GM23248 (cell line): ENCODE measurements at regions not wholly inside any gene's neighbourhood (a gene's known extent, or its start where the extent isn't known, plus 50 kb on each side); places are given as distances from the start of the nearest gene placed in this dataset.

Experiments used
- DNase-seq: peaks from one replicate; pipeline ENCODE4 v3.0.0-alpha.2; 2015
- H2AFZ ChIP-seq: fragments of 200-600 bp; sonication (generic); 2 replicates; pipeline ENCODE4 v1.6.1; 2016; ENCODE audit warnings: antibody characterized with exemption
- H3F3A ChIP-seq: fragments of 200-600 bp; sonication (generic); 2 replicates; pipeline ENCODE4 v1.6.1; 2016; ENCODE audit warnings: mild to moderate bottlenecking, antibody characterized with exemption, mixed run types; ENCODE audit not compliant: insufficient read depth
- H3K27ac ChIP-seq: fragments of 200-600 bp; sonication (generic); 2 replicates; pipeline ENCODE4 v1.5.1; 2016; ENCODE audit warnings: mild to moderate bottlenecking
- H3K27me3 ChIP-seq: fragments of 200-600 bp; sonication (generic); replicated peaks from 2 replicates; pipeline ENCODE4 v1.6.1; 2016; ENCODE audit warnings: mild to moderate bottlenecking; ENCODE audit not compliant: insufficient read depth
- H3K36me3 ChIP-seq: fragments of 200-600 bp; sonication (generic); 2 replicates; pipeline ENCODE4 v1.6.1; 2016; ENCODE audit warnings: low read depth, mild to moderate bottlenecking
- H3K4me1 ChIP-seq: fragments of 200-600 bp; sonication (generic); 2 replicates; pipeline ENCODE4 v1.6.1; 2016; ENCODE audit warnings: mild to moderate bottlenecking; ENCODE audit not compliant: insufficient read depth
- H3K4me2 ChIP-seq: fragments of 200-600 bp; sonication (generic); one replicate; pipeline ENCODE4 v1.6.1; 2016; ENCODE audit warnings: mild to moderate bottlenecking; ENCODE audit not compliant: unreplicated experiment
- H3K4me3 ChIP-seq: fragments of 200-600 bp; sonication (generic); 2 replicates; pipeline ENCODE4 v1.5.1; 2016; ENCODE audit warnings: mild to moderate bottlenecking
- H3K79me2 ChIP-seq: fragments of 200-600 bp; sonication (generic); 2 replicates; pipeline ENCODE4 v1.6.1; 2016; ENCODE audit warnings: mild to moderate bottlenecking; ENCODE audit not compliant: insufficient read depth
- H3K9ac ChIP-seq: fragments of 200-600 bp; sonication (generic); 2 replicates; pipeline ENCODE4 v1.6.1; 2016; ENCODE audit warnings: mild to moderate bottlenecking
- H3K9me2 ChIP-seq: fragments of 200-600 bp; sonication (generic); 2 replicates; pipeline ENCODE4 v1.6.1; 2016; ENCODE audit warnings: mixed run types, mild to moderate bottlenecking, moderate library complexity; ENCODE audit not compliant: insufficient read depth
- H3K9me3 ChIP-seq: fragments of 200-600 bp; sonication (generic); one replicate; pipeline ENCODE4 v1.6.1; 2017; ENCODE audit warnings: low read depth
- H4K20me1 ChIP-seq: fragments of 200-600 bp; sonication (generic); 2 replicates; pipeline ENCODE4 v1.6.0; 2016; ENCODE audit not compliant: insufficient read depth
- EZH2 ChIP-seq: fragments of 200-600 bp; sonication (generic); IDR thresholded peaks from 2 replicates; pipeline ENCODE4 v1.6.1; 2018; ENCODE audit warnings: antibody characterized with exemption, mild to moderate bottlenecking; ENCODE audit not compliant: insufficient read depth, poor library complexity, severe bottlenecking
- EZH2phosphoT487 ChIP-seq: fragments of 200-600 bp; sonication (generic); IDR thresholded peaks from 2 replicates; pipeline ENCODE4 v1.6.1; 2018; ENCODE audit warnings: antibody characterized with exemption, moderate library complexity, mild to moderate bottlenecking, low read depth; ENCODE audit not compliant: insufficient read depth
- WGBS, 2 experiments: methylation state at CpG; one replicate each; pipeline ENCODE4 v1.1.6; 2015 to 2017; ENCODE audit warnings: low lambda C conversion rate in 2 of 2, low coverage in 1 of 2; ENCODE audit errors: missing lambda C conversion rate in 2 of 2; 5-methylcytosine and 5-hydroxymethylcytosine counted together
- in situ Hi-C: fragments of 300-500 bp; cut with MboI; formaldehyde crosslinking; loops from 2 replicates; pipeline ENCODE4 v1.15.0; 2020

DNA sequence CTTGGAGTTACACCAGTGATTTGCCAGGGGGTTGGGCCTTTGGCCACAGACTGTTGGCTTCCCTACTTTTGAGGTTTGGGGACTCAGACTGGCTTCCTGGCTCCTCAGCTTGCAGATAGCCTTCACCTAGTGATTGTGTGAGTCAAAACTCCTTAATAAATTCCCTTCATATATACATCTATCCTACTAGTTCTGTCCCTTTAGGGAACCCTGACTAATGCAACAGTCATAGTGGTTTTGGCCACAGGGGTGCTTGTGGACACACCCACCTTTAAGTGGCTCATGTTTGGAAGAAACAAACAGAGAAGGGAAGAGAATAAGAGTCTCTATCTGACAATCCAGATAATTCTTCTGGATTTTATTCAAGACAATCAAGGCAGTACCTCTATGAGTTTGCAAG lies 457.7 kb downstream of the EPHA3 start:
- Histone ChIP-seq H4K20me1 (no peaks in the 10 kb centered on the region), H3K9ac (no peak overlapping the region), H3K27ac (no peak overlapping the region), H2AFZ (no peak overlapping the region), H3K79me2 (no peaks in the 10 kb centered on the region), H3K4me3 (no peak overlapping the region), H3K36me3 (no peaks in the 10 kb centered on the region), H3K9me3 (no peaks in the 10 kb centered on the region), H3F3A (no peaks in the 10 kb centered on the region), H3K9me2 (no peaks in the 10 kb centered on the region), H3K4me2 (no peak overlapping the region), H3K27me3 (no peaks in the 10 kb centered on the region), H3K4me1 (no peaks in the 10 kb centered on the region)
- no peak for TF ChIP-seq EZH2phosphoT487
- TF ChIP-seq EZH2: no peak
- in situ Hi-C loops: no loop called here
- DNase-seq: peak; percentile 28

DNA sequence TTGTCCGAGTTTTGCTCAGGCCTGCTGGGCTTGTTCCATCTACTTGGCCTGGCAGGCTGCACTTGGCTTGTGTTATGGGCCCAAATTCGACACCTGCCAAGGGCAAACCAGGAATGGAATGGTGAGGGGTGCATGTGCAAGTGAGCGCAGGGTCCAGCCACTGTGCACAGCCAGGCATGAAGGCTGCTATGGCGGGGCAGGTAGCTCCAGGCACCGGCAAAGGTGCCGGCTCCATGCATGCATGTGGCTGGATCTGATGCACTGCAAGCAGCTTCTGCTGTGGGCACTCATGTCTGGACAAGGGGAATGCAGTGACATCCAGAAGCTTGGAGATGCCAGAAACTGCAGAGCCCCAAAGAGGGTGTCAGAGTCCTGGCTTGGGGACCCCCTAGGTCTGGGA lies 463.0 kb downstream of the EPHA3 start:
- no peak overlapping the region for H3K27ac ChIP-seq
- TF ChIP-seq EZH2phosphoT487 (no peak), EZH2 (no peak)
- H3K4me3 ChIP-seq: no peak overlapping the region
- no peak overlapping the region for H3K9ac ChIP-seq
- no peaks in the 10 kb centered on the region for H4K20me1 ChIP-seq
- H3K4me2 ChIP-seq: no peak overlapping the region
- no peak overlapping the region for H2AFZ ChIP-seq
- no peaks in the 10 kb centered on the region for H3K27me3 ChIP-seq
- H3K36me3 ChIP-seq: no peaks in the 10 kb centered on the region
- in situ Hi-C loops: no loop called here
- H3K9me2 ChIP-seq: no peaks in the 10 kb centered on the region
- no peaks in the 10 kb centered on the region for H3K4me1 ChIP-seq
- no peak for DNase-seq
- no peaks in the 10 kb centered on the region for H3K79me2 ChIP-seq
- H3F3A ChIP-seq: no peaks in the 10 kb centered on the region
- WGBS, 2 experiments: 50 to 51% methylated on average over 6 of the region's 6 CpGs
- no peaks in the 10 kb centered on the region for H3K9me3 ChIP-seq

DNA sequence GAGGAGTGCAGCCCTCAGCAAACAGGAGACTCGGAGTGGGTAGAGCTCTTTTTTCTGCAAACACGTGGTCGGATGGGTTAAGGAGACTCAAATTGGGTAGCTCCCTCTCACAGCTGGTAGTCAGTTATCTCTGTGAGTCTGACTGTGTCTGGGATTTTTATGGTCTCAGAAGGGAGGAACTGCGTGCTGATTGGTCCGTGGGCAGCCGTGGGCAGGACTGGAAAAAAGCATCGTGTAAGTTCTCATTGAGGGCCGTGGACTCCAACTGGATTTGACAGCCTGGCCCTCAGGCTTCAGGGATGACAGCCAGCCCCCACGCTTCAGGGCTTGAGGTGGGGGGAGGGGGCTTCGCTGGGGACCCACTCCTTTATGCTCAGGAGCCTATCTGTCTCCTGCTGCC lies 463.9 kb downstream of the EPHA3 start:
- no peak overlapping the region for H3K4me2 ChIP-seq
- no peak overlapping the region for H2AFZ ChIP-seq
- H3K4me1 ChIP-seq: no peaks in the 10 kb centered on the region
- 13 to 17% methylated on average over 9 to 10 of the region's 10 CpGs for WGBS, 2 experiments
- H3K27me3 ChIP-seq: no peaks in the 10 kb centered on the region
- no peaks in the 10 kb centered on the region for H3K79me2 ChIP-seq
- no peak for TF ChIP-seq EZH2phosphoT487
- TF ChIP-seq EZH2: no peak
- H3F3A ChIP-seq: no peaks in the 10 kb centered on the region
- no peak for DNase-seq
- no peak overlapping the region for H3K27ac ChIP-seq
- in situ Hi-C loops: no loop called here
- H3K36me3 ChIP-seq: no peaks in the 10 kb centered on the region
- H3K4me3 ChIP-seq: no peak overlapping the region
- H3K9me2 ChIP-seq: no peaks in the 10 kb centered on the region
- H3K9me3 ChIP-seq: no peaks in the 10 kb centered on the region
- no peak overlapping the region for H3K9ac ChIP-seq
- H4K20me1 ChIP-seq: no peaks in the 10 kb centered on the region

DNA sequence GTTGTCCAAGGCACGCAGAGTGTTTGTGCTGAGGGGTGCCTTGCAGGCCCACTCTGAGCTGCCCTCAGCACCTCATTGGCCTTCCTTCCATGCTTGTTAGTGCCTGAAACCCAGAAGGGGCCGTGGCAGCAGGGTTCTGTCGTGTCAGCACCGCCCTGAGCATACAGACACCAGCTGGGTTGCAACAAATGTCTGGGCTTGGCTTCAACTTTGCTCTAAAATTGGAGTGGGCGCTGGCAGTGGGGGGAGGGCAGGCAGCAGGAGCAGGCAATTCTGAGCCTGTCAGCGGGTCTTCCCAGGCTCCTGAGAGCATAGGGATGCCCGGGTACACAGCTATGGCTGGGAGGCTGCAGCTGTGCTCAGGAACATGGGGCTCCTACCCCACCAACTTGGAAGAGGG lies 464.3 kb downstream of the EPHA3 start:
- Histone ChIP-seq H3F3A (no peaks in the 10 kb centered on the region), H3K27me3 (no peaks in the 10 kb centered on the region), H3K4me3 (no peak overlapping the region), H2AFZ (no peak overlapping the region), H3K9me2 (no peaks in the 10 kb centered on the region), H3K36me3 (no peaks in the 10 kb centered on the region), H3K9ac (no peak overlapping the region), H3K4me2 (no peak overlapping the region), H4K20me1 (no peaks in the 10 kb centered on the region), H3K9me3 (no peaks in the 10 kb centered on the region), H3K27ac (no peak overlapping the region), H3K4me1 (no peaks in the 10 kb centered on the region), H3K79me2 (no peaks in the 10 kb centered on the region)
- 13 to 18% methylated on average over 7 of the region's 7 CpGs for WGBS, 2 experiments
- TF ChIP-seq EZH2: no peak
- TF ChIP-seq EZH2phosphoT487: no peak
- DNase-seq: no peak
- in situ Hi-C loops: no loop called here

DNA sequence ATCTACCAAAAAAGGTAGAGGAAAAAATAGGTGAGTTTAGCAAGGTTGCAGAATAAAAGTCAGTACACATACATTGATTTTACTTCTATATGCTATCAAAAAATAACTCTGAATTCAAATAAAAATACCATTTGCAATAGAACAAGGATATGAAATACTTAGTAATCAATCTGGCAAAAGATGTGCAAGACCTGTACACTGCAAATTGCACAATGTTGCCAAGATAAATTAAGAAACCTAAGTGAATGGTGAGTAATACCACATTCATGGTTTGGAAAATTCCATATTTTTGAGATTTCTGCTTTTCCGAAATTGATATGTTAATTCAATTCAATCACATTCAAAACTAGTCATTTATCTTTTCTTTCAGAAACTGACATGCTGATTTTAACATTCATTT lies 464.8 kb downstream of the EPHA3 start:
- no peak overlapping the region for H3K27ac ChIP-seq
- H4K20me1 ChIP-seq: no peaks in the 10 kb centered on the region
- 53 to 64% methylated on average over 1 of the region's 1 CpG for WGBS, 2 experiments
- H3K9ac ChIP-seq: no peak overlapping the region
- H3K4me3 ChIP-seq: no peak overlapping the region
- H3K36me3 ChIP-seq: no peaks in the 10 kb centered on the region
- DNase-seq: no peak
- H2AFZ ChIP-seq: no peak overlapping the region
- no peaks in the 10 kb centered on the region for H3K79me2 ChIP-seq
- no peak for TF ChIP-seq EZH2
- no peak for TF ChIP-seq EZH2phosphoT487
- no peaks in the 10 kb centered on the region for H3K4me1 ChIP-seq
- H3K4me2 ChIP-seq: no peak overlapping the region
- no peaks in the 10 kb centered on the region for H3K27me3 ChIP-seq
- in situ Hi-C loops: no loop called here
- H3K9me2 ChIP-seq: no peaks in the 10 kb centered on the region
- H3F3A ChIP-seq: no peaks in the 10 kb centered on the region
- no peaks in the 10 kb centered on the region for H3K9me3 ChIP-seq
